Effector memory CD8-positive, alpha-beta T cell (primary cell): ENCODE measurements at regions not wholly inside any gene's neighbourhood (a gene's known extent, or its start where the extent isn't known, plus 50 kb on each side); places are given as distances from the start of the nearest gene placed in this dataset.
"Not testable (repeated sequence)": the region's sequence is repeated elsewhere in the genome, so short reads cannot be mapped to it uniquely, and the experiment has no call there.

Source experiments
- ATAC-seq: fragments of 150-1000 bp; cut with Tn5 transposase; replicated peaks from 2 replicates; pipeline ENCODE4 v1.10.0; 2021; ENCODE audit warnings: mild to moderate bottlenecking, moderate library complexity
- DNase-seq, 3 experiments: peaks; one replicate each; pipeline ENCODE4 v3.0.0; 2021
- H3K27ac Mint-ChIP-seq, 2 donors: one replicate each; pipeline ENCODE4 v1.8.0; 2022; ENCODE audit warnings: mild to moderate bottlenecking in 2 of 2, mixed read lengths in 2 of 2, moderate library complexity in 2 of 2
- H3K27me3 Mint-ChIP-seq, 2 donors: one replicate each; pipeline ENCODE4 v1.8.0; 2022; ENCODE audit warnings: mixed read lengths in 2 of 2
- H3K36me3 Mint-ChIP-seq: one replicate; pipeline ENCODE4 v1.8.0; 2022; ENCODE audit warnings: mild to moderate bottlenecking, moderate library complexity, mixed read lengths; ENCODE audit not compliant: insufficient read depth
- H3K4me1 Mint-ChIP-seq, 2 donors: one replicate each; pipeline ENCODE4 v1.8.0; 2022; ENCODE audit warnings: low read depth in 2 of 2, mixed read lengths in 2 of 2
- H3K4me3 Mint-ChIP-seq, 2 donors: one replicate each; pipeline ENCODE4 v1.8.0; 2022; ENCODE audit warnings: mild to moderate bottlenecking in 2 of 2, mixed read lengths in 2 of 2, moderate library complexity in 2 of 2
- H3K9me3 Mint-ChIP-seq, 2 donors: one replicate each; pipeline ENCODE4 v1.8.0; 2022; ENCODE audit warnings: mixed read lengths in 2 of 2

DNA sequence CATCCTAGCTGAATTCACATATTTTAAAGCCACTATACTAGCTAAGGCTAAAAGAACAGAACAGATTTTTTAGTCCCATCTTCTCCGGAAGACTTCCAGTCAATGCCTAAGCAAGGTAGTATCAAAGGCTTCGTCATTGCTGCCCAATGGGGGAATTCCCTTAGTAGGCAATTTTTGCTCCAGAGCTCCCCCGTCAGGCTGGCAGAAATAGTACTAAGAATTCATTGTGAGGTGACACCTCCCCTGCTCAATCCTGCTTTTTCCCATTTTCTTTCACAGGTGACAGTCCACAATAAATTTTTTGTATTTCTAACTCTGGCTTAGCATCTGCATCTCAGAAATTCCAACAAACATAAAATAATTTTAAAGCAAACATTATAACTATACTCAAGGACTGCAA lies 52.8 kb upstream of the SRSF6 start:
- Mint-ChIP-seq H3K27me3 (peaks cover 68 to 71% of the 10 kb centered on the region in 2 donors), H3K36me3 (peaks cover 3% of the 10 kb centered on the region), H3K9me3 (peaks cover 1 to 7% of the 10 kb centered on the region in 2 donors), H3K4me3 (no peak overlapping the region), H3K27ac (no peak overlapping the region), H3K4me1 (no peaks in the 10 kb centered on the region)
- ATAC-seq: no peak
- DNase-seq: no peak

DNA sequence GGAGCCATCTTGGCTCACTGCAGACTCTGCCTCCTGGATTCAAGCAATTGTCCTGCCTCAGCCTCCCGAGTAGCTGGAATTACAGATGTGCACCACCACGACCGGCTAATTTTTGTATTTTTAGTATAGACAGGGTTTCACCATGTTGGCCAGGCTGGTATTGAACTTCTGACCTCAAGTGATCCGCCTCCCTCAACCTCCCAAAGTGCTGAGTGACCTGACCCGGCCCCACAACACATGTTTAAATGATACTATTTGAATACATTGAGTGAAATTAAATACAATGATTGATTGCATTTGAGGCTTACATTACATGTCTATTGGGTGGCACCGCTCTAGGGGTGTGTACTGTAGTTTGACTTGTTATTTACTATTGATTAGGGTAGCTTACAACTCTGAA lies 56.8 kb upstream of the SRSF6 start:
- not testable (repeated sequence) for H3K27ac Mint-ChIP-seq, H3K4me1 Mint-ChIP-seq, ATAC-seq, H3K4me3 Mint-ChIP-seq, DNase-seq, H3K9me3 Mint-ChIP-seq, H3K36me3 Mint-ChIP-seq
- peaks cover 38 to 50% of the 10 kb centered on the region in 2 donors for H3K27me3 Mint-ChIP-seq

DNA sequence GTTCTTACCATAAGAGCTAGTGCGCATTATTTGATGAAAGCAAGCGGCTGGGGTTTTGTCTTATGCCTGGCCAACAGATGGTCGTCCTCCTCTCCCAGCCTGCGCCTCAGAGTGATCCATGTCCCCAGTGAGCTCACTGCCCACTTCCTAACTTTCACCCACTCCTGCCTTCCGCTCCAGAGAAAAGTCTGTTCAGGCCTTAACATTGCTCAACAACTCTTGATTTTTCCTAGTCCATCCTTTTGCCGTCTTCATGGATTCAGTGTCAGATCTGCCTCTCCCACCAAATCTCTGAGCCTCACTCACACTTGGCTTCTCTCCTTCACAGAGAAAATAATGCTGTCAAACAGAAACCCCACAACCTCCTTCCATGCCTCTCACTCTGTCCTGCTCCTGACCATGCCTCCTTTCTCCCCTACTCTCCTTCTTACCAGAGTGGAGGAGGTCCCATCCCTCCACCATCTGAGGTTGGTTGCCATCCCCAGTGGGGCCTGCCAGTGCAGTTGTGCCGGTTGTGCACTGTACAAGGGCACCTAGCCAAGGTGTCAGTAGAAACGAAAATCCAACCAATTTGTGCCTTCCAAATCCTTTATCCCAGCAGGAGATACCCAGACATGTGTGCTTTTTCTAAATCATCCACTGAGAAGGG lies 58.9 kb upstream of the SRSF6 start:
- H3K36me3 Mint-ChIP-seq: peaks cover 3% of the 10 kb centered on the region
- peaks cover 20 to 49% of the 10 kb centered on the region in 2 donors for H3K27me3 Mint-ChIP-seq
- no peaks in the 10 kb centered on the region for H3K9me3 Mint-ChIP-seq
- DNase-seq (no peak), ATAC-seq (no peak)
- no peaks in the 10 kb centered on the region for H3K4me1 Mint-ChIP-seq
- no peak overlapping the region for H3K4me3 Mint-ChIP-seq
- no peak overlapping the region for H3K27ac Mint-ChIP-seq

DNA sequence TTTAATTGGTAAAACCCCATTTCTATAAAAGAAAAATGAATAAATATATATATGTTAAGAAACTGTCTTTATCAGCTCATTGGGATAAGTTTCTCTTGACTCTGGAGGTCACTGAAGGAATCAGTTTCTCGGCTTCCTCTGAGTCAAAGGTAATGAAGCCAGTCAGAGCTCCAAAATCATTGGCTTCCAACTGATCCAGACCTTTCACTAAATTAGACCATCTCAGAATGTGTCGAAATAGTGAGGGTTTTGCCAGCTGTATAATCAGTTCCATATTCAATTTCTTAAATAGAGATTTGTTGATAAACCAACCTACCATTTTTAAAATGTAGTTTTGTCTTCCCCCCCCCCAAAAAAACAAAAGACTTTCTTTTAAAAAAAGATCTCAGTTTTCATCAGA lies 60.5 kb upstream of the SRSF6 start:
- H3K36me3 Mint-ChIP-seq: peaks cover 3% of the 10 kb centered on the region
- H3K9me3 Mint-ChIP-seq: no peaks in the 10 kb centered on the region
- no peak for DNase-seq
- H3K27ac Mint-ChIP-seq: no peak overlapping the region
- ATAC-seq: no peak
- H3K4me1 Mint-ChIP-seq: no peaks in the 10 kb centered on the region
- no peak overlapping the region for H3K4me3 Mint-ChIP-seq
- peaks cover 12 to 51% of the 10 kb centered on the region in 2 donors for H3K27me3 Mint-ChIP-seq

DNA sequence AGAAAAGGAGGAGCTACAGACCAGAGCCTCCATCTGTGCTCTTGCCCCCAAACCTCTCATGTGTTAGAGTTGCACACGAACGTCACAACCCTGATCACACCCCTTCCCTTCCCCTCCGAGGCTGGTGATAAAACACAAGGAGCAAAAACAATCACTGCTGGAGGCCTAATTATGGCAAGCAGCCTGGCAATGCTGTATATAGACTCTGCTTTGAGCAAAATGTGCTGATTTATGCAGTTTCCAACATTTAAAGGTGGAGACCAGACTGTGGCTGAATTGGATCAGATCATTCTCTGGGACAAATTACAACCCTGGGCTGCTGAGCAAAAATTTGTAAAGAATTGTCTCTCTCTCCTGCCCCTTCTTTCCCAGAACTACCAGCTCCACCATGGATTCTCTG lies 64.6 kb upstream of the SRSF6 start:
- ATAC-seq (no peak), DNase-seq (no peak)
- Mint-ChIP-seq H3K27me3 (peaks cover 22 to 76% of the 10 kb centered on the region in 2 donors), H3K9me3 (no peaks in the 10 kb centered on the region), H3K4me1 (no peaks in the 10 kb centered on the region), H3K27ac (no peak overlapping the region), H3K36me3 (no peaks in the 10 kb centered on the region), H3K4me3 (no peak overlapping the region)

DNA sequence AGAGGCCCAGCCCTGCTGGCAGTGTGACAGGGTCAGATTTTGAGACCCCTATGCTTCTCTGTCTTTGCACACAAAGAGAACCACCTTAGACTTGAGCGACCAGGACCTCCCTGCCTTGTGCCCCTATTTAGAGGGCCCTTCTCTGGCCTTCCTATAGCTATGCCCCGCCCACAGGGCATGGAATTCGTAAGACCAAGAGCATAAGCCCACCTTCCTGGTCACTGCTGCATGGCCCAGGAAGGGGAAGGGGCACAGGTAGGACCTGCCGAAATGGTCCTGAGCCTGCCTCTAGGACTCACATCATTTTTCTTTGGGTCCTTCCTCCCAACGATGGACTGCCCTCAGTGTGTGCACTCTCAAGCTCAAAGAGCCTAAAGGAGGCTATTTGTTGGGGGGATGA lies 65.1 kb upstream of the SRSF6 start:
- Mint-ChIP-seq H3K9me3 (no peaks in the 10 kb centered on the region), H3K4me3 (no peak overlapping the region), H3K36me3 (no peaks in the 10 kb centered on the region), H3K27ac (no peak overlapping the region), H3K27me3 (peaks cover 27 to 75% of the 10 kb centered on the region in 2 donors), H3K4me1 (no peaks in the 10 kb centered on the region)
- ATAC-seq (no peak), DNase-seq (no peak)

DNA sequence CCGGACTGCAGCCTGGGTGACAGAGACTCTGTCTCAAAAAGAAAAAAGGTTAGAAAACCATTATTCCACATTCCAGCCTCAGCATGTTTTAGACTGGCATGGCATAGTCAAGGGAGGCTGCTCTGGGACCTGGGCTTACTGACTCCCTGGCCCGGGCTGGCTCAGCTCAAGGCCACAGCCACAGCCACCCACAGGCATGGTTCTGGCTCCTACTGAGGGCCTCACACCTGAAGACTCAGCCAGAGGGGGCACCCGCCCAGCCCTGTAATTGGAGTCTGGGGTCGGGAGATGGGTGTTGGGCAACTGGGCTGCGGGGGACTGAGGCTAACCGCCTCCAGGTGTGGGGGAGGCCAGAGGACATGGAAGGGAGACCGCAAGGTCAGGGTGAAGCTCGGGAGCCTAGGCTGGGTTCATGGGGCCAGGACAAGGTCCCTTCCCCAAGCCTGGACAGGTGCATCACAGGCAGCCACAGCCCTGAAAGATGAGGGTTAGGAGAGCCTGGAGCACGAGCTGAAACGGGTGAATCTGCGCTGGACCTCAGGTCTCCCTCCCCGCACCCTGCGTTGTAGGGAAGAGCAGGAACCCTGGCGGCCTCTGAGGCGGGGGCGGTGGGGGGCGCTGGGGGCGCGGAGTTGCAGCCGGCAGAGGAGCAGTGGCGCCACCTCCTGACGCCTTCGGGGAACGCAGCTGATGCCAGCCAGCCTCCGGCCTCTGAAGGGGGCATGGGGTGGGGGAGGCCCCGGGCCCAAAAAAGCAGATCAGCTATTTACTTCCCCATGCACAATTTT lies 67.7 kb upstream of the SRSF6 start:
- DNase-seq: no peak
- no peak for ATAC-seq
- Mint-ChIP-seq H3K4me3 (no peak overlapping the region), H3K27me3 (peaks cover 38 to 77% of the 10 kb centered on the region in 2 donors), H3K27ac (no peak overlapping the region), H3K9me3 (no peaks in the 10 kb centered on the region), H3K4me1 (no peaks in the 10 kb centered on the region), H3K36me3 (no peaks in the 10 kb centered on the region)

DNA sequence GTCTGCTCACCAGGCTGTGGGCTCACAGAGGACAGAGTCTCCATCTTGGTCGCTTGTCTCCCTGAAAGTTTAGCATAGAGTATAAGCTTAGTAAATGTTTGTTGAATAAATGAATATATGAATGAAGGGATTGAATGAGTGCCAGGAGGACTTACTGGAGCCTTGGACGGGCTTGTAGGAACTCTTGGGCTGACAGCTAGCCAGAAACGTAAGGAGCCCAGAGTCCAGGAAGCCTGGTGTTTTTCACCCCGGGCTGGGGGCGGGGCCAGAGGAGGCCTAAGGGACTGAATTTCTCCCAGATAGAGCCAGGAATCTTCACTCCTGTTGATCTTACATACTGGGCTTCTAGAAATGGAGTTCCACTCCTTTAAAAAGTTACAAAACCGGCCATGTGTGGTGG lies 68.5 kb upstream of the SRSF6 start:
- H3K36me3 Mint-ChIP-seq: no peaks in the 10 kb centered on the region
- no peak overlapping the region for H3K27ac Mint-ChIP-seq
- H3K4me3 Mint-ChIP-seq: no peak overlapping the region
- no peaks in the 10 kb centered on the region for H3K9me3 Mint-ChIP-seq
- ATAC-seq (no peak), DNase-seq (no peak)
- no peaks in the 10 kb centered on the region for H3K4me1 Mint-ChIP-seq
- H3K27me3 Mint-ChIP-seq: peaks cover 38 to 72% of the 10 kb centered on the region in 2 donors

DNA sequence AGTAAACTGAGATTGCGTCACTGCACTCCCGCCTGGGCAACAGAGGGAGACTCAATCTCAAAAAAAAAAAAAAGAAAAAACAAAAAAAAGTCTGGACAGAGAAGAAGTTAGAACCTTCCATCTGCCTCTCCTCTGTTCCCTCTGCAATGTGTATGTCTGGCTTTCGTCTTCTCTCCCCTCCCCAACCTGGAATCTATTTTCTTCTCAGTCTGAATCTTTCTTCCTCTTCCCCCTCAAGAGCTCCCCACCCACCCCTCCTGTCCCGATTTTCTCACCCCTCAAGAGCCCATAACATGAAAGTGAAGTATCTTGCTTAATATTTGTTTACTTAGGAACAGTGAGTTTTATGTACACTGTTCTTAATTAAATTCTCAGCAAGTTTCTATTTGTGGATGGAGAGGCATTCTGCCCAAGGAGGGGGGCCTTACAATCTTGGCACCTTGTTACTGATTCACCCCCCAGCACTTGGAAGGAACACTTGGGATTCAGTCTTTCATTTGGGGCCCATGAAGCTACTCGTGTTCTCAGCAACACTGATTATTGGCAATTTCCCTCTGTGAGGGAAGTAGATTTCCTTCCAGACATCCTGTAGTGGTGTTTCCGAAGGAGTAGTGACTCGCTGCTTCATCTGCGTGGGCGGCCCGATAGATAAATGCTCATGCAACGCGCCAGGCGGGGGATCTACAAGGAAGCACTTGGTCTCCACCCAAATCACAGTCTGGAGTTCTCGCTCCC lies 69.3 kb upstream of the SRSF6 start:
- H3K9me3 Mint-ChIP-seq: no peaks in the 10 kb centered on the region
- no peak for ATAC-seq
- no peak for DNase-seq
- H3K27ac Mint-ChIP-seq: no peak overlapping the region
- peaks cover 40 to 73% of the 10 kb centered on the region in 2 donors for H3K27me3 Mint-ChIP-seq
- no peaks in the 10 kb centered on the region for H3K4me1 Mint-ChIP-seq
- no peaks in the 10 kb centered on the region for H3K36me3 Mint-ChIP-seq
- no peak overlapping the region for H3K4me3 Mint-ChIP-seq

DNA sequence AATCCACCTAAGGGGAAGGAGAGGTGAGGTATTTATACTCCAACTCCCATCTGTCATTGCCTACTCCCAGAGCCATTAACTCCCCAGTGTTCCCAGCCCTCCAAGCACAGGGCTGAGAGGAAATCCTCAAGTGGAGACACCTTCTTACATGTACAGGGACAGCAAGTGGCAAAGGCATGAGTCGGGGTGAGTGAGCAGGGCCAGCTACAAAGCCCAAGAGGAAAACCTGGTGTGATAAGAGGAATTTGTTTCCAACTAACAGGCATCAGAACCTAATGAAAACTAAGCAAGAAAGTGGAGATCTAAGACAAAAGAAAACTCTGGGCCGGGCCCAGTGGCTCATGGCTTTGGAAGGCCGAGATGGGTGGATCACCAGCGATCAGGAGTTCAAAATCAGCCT lies 70.0 kb upstream of the SRSF6 start:
- Mint-ChIP-seq H3K9me3 (no peaks in the 10 kb centered on the region), H3K27ac (no peak overlapping the region), H3K27me3 (peaks cover 40 to 73% of the 10 kb centered on the region in 2 donors), H3K4me1 (no peaks in the 10 kb centered on the region), H3K4me3 (no peak overlapping the region), H3K36me3 (no peaks in the 10 kb centered on the region)
- DNase-seq (no peak), ATAC-seq (no peak)

DNA sequence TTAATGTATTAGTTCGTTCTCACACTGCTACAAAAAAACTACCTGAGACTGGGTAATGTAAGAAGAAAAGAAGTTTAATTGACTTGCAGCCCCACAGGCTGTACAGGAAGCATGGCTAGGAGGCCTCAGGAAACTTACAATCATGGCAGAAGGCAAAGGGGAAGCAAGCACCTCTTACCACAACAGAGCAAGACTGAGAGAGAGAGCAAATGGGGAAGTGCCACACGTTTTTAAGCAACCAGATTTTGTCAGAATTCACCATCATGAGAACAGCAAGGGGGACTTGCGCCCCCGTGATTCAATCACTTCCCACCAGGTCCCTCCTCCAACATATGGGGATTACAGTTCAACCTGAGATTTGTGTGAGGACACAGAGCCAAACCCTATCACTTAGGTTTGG lies 70.8 kb upstream of the SRSF6 start:
- DNase-seq (no peak), ATAC-seq (no peak)
- Mint-ChIP-seq H3K27me3 (peaks cover 40 to 75% of the 10 kb centered on the region in 2 donors), H3K4me3 (no peak overlapping the region), H3K4me1 (no peaks in the 10 kb centered on the region), H3K9me3 (no peaks in the 10 kb centered on the region), H3K36me3 (no peaks in the 10 kb centered on the region), H3K27ac (no peak overlapping the region)

DNA sequence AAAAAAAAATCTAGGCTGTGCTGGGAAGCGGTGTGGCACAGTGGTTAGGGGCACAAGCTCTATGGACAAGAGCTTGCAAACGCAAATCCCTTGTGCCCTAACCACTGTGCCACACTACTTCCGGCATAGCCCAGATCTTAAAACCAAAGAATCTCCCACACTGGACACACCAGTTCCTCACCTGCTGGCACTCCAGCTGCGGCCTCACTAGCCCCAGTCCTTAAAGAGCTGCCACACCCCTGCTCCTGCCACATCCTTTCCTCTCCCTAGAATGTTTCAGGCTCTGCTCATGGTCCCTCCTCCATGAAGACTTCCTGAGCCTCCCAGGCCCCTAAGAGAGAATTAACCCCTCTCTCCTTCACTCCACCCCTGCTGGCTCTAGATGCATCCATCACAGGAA lies 71.8 kb upstream of the SRSF6 start:
- peaks cover 37 to 71% of the 10 kb centered on the region in 2 donors for H3K27me3 Mint-ChIP-seq
- no peak overlapping the region for H3K27ac Mint-ChIP-seq
- no peaks in the 10 kb centered on the region for H3K4me1 Mint-ChIP-seq
- no peak overlapping the region for H3K4me3 Mint-ChIP-seq
- H3K9me3 Mint-ChIP-seq: no peaks in the 10 kb centered on the region
- ATAC-seq (no peak), DNase-seq (no peak)
- no peaks in the 10 kb centered on the region for H3K36me3 Mint-ChIP-seq

DNA sequence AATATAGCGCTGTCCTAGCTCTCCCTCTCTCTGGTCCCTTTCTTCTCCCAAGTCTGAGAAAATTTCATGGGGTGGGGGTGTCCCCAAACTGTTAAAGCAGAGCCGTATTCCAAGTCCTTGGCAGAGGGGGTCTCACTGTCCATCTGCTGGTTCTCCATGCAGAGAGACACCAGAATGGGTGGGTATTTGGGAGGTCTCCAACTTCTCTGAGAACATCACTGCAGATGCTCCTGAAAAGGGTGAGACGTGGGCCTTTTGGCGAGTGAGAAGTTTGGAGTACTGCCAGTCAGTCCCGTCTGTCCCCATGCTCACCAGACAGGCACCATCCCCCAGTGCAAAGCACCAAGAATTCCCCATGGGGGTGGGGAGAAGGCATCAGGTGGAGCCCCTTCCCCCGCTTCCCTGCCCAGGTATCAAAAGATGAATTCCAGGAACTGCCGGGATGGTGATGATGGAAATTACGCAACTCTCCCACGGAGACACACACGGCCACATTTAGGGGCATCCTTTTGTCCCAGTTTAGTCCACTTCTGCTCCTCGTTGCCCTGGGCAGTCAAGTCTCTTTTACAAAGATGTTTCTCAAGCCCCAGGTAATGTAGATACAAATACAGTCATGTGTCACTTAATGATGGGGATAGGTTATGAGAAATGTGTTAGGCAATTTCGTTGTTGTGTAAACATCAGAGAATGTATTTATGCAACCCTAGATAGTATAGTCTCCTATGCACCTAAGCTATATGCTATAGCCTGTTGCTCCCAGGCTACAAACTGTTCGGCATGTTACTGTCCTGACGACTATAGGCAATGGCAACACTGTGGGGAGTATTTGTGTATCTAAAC lies 73.4 kb upstream of the SRSF6 start:
- ATAC-seq (no peak), DNase-seq (no peak)
- Mint-ChIP-seq H3K27me3 (peaks cover 45 to 69% of the 10 kb centered on the region in 2 donors), H3K4me3 (no peak overlapping the region), H3K27ac (no peak overlapping the region), H3K4me1 (no peaks in the 10 kb centered on the region), H3K36me3 (no peaks in the 10 kb centered on the region), H3K9me3 (no peaks in the 10 kb centered on the region)
